Hindlimb muscle (tissue), 1 donor: ENCODE measurements at regions not wholly inside any gene's neighbourhood (a gene's known extent, or its start where the extent isn't known, plus 50 kb on each side); places are given as distances from the start of the nearest gene placed in this dataset.

Experiments
- DNase-seq: peaks from one replicate; pipeline ENCODE4 v3.0.0-alpha.2; 2013

DNA sequence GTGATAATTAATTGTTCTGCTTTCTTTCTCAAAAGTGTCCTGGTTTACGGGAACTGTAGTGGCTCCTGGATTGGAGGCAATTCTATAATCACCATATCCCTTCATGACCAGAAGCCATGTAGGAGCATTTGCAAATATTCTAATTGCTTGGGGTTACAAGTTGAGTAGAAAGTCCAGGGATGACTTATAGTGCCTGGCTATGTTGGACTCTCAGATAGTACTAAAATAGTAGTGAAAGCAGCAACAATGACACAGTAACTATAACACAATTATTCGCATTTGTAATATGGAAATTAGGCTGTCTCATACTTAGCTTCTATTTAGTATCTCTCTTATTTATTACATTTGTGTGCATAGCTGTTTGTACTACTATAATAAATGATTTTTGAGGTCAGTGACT lies 712.5 kb upstream of the GRAMD2B start:
- no peak for DNase-seq

DNA sequence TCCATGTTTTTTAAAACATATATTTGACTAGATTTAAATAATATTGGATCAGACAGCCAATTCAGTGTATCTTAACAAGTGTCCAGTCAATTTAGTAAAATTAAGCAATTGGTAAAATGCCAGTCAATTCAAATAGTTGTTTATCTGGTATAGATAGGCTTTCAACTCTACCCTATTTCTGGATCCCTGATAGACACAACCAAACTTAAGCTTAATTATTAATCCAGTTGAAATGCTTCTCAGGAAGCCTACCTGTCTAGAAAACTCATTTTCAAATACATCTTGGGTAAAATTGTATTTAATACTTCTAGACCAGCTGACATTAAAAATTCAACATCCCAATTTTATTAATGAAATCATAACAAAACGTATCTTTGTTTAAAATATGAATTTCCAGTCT lies 710.8 kb upstream of the GRAMD2B start:
- no peak for DNase-seq

DNA sequence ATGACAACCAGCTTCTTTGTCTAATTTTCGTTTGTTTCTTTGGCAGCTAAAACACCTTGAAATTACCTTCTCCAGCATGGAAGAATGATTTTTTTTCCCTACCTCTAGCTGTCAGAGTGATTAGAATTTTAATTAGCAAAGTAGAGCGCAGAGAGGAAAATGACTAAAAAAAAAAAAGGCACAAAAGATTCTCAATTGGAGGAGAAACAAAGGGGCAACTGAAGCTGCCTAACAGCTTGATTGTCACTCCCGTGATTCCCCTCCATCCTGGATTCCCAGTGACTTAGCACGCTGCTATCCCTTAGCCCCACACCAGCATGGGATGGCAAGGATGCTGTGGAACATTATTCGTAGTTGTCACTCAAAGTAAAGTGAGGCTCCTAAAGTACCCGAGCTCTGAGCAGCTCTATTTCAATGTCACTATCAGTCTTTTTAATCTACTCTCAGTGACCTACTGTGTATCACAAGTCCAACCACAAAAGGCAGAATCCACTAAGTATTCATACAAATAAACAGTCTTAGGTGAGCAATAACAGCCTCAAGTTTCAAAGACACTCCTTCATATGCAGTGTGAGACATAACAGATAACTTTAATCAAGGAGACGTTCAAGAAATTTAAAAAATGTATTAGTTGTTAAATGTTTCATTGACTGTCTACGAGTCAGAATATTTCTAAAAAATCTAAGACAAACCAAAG lies 710.0 kb upstream of the GRAMD2B start:
- DNase-seq: no peak

DNA sequence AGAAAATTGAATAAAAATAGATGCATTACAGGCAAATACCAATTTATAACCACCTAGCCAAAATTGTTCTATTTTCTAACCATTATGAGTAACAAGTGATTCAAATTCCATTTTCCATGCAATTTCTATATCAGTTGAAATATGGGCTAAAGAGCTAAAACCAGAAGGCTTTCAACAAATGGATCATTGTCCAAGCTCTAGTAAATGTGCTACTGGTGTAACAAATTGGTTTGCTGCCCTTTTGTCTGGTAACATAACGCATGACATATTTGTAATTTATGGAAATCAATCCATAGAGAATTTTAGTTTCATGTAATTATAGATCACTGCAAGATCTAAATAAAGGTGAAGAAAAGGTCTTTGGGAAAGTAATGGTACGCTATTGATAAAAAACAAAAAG lies 708.0 kb upstream of the GRAMD2B start:
- DNase-seq: no peak

DNA sequence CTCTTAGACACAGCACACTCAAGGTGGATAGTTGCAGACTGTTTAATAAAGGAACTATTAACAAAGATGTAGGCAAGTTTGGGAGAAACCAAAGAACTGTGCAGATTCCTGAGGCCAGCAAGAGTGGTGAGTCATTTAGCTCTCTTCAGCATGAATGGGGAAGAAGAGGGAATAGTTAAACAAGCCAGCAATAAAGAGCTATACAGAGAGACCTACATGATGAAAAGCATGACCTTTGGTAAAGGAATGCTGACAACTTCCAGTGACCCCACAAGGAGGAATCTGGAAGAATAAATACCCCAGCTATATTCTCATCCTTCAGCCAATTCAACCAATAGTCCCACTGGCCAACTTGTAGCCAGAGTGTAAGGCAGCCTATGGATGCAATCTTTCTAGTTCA lies 706.0 kb upstream of the GRAMD2B start:
- no peak for DNase-seq

DNA sequence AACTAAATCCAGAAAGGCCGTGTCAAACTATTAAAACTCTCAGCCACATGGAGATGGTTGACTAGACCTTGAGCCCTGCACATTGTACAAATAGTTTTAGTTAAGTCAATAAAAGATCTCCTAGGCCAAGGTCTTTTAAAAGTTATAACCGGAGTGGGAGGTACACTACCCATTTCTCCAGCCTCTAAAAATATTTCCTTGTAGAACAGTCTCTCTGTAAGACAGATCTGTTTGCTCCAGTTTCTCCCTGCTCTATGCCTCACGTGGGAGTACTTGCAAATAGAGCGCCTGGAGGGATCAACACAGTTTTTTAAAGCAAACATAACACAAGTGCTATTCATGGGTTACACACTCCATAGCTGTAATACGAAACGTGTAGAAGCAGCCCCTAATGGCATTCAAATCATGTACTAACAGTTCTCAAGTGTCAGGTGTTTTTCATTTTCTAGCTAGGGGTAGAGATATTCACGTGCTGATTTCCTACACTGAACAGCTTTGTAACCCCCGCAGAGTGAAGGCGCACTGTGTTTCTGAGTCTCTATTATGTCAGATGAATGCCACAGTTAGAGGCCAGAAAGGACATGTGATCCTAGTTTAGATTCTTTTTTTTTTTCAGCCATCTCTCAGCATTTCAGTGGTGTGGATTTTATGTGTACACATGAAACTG lies 703.4 kb upstream of the GRAMD2B start:
- DNase-seq: no peak

DNA sequence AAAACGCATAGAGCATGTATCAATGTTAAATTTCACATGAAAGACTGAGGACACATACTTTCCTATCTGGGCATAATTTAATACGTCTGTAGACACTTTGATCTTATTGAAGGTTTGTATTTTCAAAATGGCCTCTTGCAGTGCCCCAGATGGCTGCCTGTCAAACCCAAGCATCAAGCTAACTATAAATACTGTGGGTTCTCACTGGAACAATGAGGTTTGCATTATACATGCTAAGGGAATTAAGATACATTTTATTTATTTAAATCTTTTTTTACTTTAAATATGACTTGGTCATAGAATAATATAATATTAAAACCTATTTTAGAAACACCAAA lies 702.9 kb upstream of the GRAMD2B start:
- DNase-seq: no peak

DNA sequence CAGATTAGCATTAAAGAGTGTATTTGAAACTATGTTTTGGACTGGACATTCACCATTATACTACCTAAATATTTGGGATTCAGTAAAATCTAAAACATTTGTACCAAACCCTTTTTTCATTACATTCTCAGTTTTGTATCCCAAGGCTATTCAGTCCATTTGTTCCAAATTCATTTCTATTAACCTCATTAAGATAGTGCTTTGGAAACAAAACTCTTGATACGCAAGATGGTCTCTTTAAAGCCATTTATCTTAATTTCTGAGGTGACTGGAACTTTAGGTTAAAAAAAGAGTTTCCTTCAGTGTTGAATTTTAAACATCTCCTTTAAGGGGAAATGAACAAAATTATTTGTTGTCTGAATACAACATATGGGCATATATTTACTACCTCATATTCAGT lies 702.5 kb upstream of the GRAMD2B start:
- no peak for DNase-seq

DNA sequence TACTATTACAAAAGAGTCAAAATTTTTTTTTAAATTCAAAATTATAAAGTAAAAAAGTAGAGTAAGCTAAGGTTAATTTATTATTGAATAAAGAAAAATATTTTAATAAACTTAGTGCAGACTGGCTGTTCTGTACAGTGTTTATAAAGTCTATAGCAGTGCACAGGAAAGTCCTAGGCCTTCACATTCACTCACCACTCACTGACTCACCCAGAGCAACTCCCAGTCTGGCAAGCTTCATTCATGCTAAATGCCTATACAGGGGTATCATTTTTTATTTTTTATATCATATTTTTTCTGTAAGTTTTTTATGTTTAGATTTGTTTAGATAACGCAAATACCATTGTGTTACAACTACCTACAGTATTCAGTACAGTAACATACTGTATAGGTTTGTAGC lies 700.7 kb upstream of the GRAMD2B start:
- DNase-seq: no peak

DNA sequence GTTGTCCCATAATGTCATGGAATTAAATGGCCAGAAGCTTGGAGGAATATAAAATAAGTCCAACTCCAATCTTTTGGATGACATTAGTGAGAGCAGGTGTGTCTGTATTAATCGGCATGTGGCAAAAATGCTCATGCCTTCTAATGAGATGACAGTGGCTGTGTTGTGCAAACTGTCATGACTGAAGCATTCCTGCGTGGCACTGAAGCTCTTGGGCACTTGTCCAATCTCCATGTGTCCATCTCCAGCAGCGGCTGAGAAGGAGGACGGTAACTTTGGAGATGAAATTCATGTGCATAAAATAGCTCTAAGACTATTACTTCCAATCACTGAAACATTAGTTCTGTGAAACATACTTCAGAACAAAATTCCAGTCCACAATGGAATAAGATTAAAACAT lies 697.5 kb upstream of the GRAMD2B start:
- peak; percentile 6 for DNase-seq

DNA sequence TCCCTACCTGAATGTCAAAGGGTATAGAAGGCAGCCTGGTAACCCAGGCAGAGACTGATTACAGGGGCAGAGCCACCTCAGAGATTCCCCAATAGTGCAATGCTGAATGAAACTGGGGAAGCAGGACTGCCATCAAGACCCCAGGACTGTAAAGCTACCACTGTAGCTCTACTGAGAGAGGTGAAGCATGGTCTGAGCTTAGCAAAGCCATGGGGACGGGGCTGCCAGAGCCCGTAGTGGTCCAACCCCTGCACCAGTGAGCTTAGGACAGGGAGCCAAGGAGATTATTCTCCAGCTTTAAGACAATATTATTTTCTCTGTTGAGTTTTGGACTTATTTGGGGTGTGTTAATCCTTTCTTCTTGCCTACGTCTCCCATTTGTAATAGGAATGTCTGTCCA lies 679.3 kb upstream of the GRAMD2B start:
- DNase-seq: no peak

DNA sequence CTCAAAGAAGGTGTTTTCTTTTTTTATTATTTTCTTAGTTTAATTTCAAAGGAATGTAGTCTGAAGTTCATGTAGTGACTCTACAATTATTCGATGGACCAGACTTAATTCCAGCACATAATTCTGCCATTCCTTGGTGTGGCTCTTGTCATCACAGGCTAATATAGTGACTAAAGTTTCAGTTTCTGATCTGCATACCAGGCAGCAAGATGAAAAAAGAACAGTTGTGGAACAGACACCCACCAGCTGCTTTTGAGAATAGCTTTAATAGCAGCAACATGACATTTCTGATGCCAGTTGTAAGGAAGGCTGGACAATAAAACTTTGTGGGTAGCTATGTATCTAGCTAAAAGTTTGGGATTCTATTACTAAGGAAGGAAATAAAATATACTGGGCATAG lies 676.3 kb upstream of the GRAMD2B start:
- peak; percentile 3 for DNase-seq

DNA sequence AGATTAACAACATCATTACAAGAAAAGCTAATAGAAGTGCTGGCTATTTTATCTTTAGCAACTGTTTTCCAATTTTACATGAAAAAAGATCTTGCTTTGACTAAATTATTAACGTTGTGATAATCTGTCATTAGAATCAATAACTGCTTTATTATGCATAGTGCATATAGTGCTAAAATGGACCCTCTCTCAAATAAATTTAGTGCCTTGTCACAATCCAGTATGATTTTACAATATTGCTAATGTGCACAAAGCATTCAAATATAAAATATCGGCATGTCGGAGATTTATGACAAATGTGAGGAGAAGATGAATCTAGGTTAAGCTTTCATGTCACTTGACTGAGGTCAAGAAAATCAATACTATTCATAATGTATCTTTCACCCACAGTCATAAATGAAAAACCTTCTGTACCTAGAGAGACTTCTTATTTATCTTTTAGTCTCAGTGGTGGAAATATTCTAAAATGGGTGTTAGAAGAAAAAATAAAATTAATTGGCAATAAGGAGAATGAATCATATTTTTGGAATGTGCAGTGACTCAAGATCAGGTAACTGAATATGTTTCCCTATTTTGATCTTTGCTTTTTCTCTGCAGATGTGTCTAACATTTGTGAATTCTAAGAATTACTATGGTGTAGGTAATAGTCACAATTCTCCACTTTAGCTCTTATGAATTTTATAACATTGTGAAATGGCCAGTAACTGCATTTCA lies 672.9 kb upstream of the GRAMD2B start:
- no peak for DNase-seq

DNA sequence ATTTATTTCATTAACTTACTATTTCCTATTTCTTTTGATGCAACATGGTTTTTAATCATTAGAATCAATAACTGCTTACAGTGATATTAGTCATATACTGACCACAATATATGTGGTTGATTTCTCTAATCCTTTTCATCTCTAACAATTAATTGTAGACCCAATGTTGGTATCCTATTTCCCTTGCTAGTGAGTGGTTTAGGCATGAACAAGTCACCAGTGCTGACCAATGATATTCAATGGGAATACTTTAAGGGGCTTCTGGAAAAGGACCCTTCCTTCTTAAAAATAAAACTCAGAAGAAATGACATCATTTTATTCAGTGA lies 672.4 kb upstream of the GRAMD2B start:
- DNase-seq: no peak

DNA sequence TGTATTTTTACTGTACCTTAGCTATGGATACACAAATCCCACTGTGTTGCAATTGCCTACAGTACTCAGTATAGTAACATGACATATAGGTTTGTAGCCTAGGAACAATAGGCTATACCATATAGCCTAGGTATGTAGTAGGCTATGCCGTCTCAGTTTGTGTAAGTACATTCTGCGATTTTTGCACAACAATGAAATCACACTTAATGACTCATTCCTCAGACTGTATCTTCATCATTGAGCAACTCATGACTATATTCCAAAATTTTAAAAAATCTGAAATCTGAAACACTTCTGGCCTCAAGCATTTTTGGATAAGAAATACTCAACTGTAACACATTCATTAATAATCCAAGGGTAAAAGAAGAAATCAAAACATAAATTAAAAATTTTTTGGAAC lies 666.8 kb upstream of the GRAMD2B start:
- DNase-seq: no peak

DNA sequence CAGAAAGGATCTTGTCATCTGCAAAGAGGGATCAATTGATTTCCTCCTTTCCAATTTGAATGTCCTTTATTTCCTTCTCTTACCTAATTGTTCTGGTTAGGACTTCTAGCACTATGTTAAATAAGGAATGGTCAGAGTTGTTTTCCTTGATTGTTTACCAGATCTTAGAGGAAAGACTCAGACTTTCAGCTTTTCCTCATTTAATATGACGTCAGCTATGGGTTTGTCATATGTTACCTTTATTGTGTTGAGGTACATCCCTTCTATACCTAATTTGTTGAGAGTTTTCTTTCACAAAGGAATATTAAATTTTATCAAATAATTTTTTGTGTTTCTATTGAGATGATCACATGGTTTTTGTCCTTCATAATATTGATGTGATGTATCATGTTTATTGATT lies 656.5 kb upstream of the GRAMD2B start:
- no peak for DNase-seq

DNA sequence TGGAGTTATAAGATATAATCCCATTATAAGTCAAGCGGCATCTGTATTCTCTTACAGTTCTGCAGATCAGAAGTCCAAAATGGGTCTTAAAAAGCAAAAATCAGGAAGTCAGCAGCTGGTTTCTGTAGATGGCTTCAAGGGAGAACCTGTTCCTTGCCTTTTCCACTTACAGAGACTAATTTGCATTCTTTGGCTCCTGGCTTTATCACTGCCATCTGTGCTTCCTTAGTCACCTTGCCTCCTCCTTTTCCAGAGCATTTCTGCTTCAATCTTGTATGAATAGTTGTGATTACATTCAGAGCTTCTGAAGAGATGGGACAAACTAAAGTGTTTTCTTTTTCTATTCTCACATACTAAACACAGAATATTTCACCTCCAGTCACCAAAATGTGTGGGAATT lies 647.3 kb upstream of the GRAMD2B start:
- no peak for DNase-seq

DNA sequence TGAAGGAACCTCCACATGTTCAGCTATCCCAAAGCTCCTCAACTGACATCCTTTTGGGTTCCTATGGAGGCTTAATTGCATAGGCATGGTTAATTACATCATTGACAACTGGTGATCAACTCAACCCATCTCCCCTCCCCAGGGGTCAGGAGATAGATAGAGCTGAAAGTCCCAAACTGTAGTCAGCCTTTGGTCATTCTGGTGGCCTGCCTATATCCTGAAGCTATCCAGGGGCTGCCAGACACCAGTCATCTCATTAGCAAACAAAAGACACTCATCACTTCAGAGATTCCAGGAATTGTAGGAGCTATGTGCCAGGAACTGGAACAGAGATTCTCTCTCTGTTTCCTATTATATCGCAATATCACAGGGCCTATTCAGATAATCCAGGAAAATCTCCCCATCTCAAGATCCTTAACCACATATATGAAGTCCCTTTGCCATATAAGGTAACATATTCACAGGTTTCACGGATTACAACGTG lies 646.5 kb upstream of the GRAMD2B start:
- DNase-seq: no peak

DNA sequence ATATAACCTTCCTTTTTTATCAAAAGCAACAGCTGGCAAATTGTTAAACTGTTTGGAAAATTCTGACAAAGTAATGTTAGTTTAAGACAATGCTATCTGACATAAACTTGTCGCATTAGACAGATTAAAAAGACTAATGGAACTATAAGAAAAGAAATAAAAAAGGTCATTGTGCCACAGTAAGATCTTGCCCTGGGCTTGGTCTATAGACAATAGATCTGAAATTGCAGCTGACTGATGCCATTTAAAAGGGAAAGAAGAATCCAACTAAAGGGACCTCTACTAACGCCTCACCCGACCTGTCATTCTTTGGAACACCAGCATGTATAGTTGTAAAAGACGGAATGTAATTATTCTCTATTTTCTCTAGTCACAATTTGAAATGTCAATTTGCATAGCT lies 644.4 kb upstream of the GRAMD2B start:
- no peak for DNase-seq

DNA sequence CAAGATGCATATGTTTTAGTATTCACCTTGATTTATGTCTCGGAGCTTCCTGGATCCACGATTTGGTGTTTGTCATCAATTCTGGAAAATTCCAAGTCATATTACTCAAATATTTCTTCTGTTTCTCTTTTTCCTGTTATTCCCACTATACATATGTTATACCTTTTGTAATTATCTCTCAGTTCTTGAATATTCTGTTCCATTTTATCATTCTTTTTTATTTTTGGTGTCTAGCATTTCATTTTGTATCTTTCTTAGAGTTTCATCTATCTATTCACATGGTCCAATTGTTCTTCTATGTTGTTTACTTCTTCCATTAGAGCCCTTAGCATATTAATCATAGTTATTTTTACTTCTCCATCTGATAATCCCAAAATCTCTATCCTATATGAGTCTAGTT lies 637.8 kb upstream of the GRAMD2B start:
- DNase-seq: no peak

DNA sequence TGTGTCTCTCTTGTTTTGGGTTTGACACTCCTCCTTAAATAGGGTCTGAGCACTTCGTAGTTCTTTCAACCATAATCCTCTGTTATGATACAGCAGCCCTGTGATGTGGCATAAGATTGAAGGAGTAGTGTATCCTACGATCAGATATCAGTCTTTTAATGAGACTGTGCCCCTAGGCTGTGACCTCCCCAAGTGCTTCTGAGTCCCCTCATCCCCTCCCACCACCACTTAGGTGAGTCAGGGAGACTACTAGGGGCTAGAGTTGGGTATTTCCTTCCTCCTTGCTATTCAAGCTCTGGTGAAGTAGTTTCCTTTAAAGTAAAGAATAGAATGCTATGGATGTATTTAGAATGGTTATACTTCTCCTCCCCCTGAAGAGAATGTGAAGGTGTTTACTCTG lies 637.2 kb upstream of the GRAMD2B start:
- no peak for DNase-seq

DNA sequence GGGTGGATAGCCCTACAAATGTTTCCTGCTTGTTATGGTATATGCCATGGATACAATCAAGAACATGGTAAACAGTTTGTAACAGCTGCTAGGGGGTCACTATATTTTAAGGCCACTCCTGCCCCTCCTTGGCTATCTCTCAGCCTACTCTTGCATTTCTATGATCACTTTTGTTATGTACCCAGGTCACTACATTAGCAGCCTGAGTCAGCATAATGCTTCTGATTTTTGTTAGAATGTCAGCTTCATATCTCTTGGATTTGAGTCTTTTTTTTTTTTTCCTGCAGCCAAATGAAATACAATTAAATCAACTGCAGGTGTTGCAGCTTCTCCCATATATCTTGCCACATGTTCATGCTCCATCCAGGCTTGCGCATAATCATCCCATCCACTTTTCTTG lies 629.7 kb upstream of the GRAMD2B start:
- no peak for DNase-seq

DNA sequence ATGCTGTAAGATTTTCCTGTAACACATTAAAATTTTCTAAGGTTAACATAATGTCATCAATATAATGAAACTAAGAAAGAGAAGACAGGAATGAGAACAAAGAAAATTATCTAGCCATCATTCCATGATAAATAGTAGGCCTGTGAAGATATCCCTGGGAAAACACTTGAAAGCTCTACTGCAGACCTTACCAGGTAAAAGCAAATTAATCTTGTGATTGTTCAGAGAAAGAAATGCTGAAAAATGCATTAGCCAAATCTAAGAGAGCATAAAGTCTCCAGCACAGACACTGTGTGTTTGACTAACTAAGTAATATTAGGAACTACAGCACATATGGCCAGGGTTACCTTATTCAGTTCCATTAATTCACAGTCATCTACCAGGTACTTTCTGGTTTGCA lies 628.3 kb upstream of the GRAMD2B start:
- no peak for DNase-seq

DNA sequence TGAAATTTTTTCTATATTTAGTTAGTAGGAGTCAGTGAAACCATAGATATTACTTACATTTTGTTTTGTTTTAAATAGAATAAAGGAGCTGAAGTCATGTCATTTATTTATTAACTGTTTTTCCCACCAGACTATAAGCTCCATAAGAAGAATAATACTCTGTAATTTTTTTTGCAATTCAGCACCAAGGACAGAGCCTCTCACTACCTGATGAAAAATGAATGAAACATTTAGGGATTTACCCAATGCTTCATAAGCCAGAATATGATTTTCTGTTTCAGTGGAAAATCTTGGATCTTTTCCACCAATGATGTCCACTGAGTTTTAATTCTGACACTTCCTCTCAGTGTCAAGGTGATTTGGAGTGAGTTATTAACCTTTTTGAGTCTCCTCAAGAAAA lies 624.9 kb upstream of the GRAMD2B start:
- peak; percentile 47 for DNase-seq
